Stimulated activated CD4-positive, alpha-beta T cell treated with anti-CD3 and anti-CD28 coated beads, TNF-alpha, amount 100 ng/mL, for 48 hours (primary cell): ENCODE measurements at regions not wholly inside any gene's neighbourhood (a gene's known extent, or its start where the extent isn't known, plus 50 kb on each side); places are given as distances from the start of the nearest gene placed in this dataset.

ENCODE experiments used
- DNase-seq, 3 donors: peaks; one replicate each; pipeline ENCODE4 v3.0.0-alpha.2; 2020; ENCODE audit warnings: low read depth in 3 of 3

GRCh38 chr1:95990033-95990432, 731.6 kb upstream of the PTBP2 start:
- no peak for DNase-seq

GRCh38 chr1:95991787-95992520, 729.6 kb upstream of the PTBP2 start:
- no peak for DNase-seq

GRCh38 chr1:95994643-95995042, 726.9 kb upstream of the PTBP2 start:
- DNase-seq: no peak

GRCh38 chr1:96002201-96002600, 719.4 kb upstream of the PTBP2 start:
- DNase-seq: no peak

- no peak for DNase-seq
Observed at GRCh38 chr1:96002969-96003964, 718.3 kb upstream of the PTBP2 start.

GRCh38 chr1:96009831-96010434, 711.7 kb upstream of the PTBP2 start:
- DNase-seq: no peak

GRCh38 chr1:96011606-96012005, 710.0 kb upstream of the PTBP2 start:
- DNase-seq: no peak

- DNase-seq: no peak
Observed at GRCh38 chr1:96016219-96016618, 705.4 kb upstream of the PTBP2 start.

- no peak for DNase-seq
Observed at GRCh38 chr1:96020378-96020777, 701.2 kb upstream of the PTBP2 start.

- no peak for DNase-seq
Observed at GRCh38 chr1:96025062-96025461, 696.5 kb upstream of the PTBP2 start.

- no peak for DNase-seq
Observed at GRCh38 chr1:96028071-96028470, 693.5 kb upstream of the PTBP2 start.

GRCh38 chr1:96030312-96030711, 691.3 kb upstream of the PTBP2 start:
- no peak for DNase-seq

GRCh38 chr1:96034006-96034405, 687.6 kb upstream of the PTBP2 start:
- no peak for DNase-seq

- DNase-seq: no peak
Observed at GRCh38 chr1:96036763-96037162, 684.8 kb upstream of the PTBP2 start.

GRCh38 chr1:96038636-96039035, 682.9 kb upstream of the PTBP2 start:
- DNase-seq: no peak

GRCh38 chr1:96039910-96040309, 681.7 kb upstream of the PTBP2 start:
- DNase-seq: no peak

GRCh38 chr1:96041470-96041869, 680.1 kb upstream of the PTBP2 start:
- DNase-seq: no peak

GRCh38 chr1:96048572-96049212, 672.9 kb upstream of the PTBP2 start:
- no peak for DNase-seq

GRCh38 chr1:96049759-96050409, 671.7 kb upstream of the PTBP2 start:
- DNase-seq: no peak

GRCh38 chr1:96059276-96059675, 662.3 kb upstream of the PTBP2 start:
- DNase-seq: no peak

- DNase-seq: no peak
Observed at GRCh38 chr1:96059736-96060135, 661.8 kb upstream of the PTBP2 start.
